ENCODE measurements at regions not wholly inside any gene's neighbourhood (a gene's known extent, or its start where the extent isn't known, plus 50 kb on each side); places are given as distances from the start of the nearest gene placed in this dataset.
"Not testable (repeated sequence)": the region's sequence is repeated elsewhere in the genome, so short reads cannot be mapped to it uniquely, and the experiment has no call there.

DNA sequence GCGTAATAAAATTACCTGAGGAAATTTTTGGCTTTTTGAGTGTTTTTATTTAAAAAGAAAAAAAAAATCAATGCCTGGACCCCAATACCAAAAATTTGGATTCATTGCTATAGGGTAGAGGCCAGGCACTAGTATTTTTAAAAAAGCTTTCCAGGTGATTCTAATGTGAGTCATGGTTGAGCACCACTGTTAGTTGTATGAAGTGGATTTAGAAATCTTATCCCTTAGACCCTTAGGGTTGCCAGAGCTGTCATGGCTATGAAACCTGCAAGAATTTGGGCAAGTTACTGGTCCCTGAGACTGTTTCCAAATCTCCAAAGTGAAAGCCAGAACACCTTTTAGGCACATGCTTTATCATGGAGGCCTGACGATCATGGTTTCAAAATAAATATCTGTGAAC lies 262.5 kb downstream of the AHR start:
- no peak overlapping the region for H3K4me3 ChIP-seq
- ATAC-seq (replicated peaks in 6 of 8) = no peak
- in situ Hi-C loops (cut with MboI; ENCODE audit: low pct_unique_long_range_greater_than_20kb in 2 of 9, low sequenced_read_pairs in 9 of 9, unreplicated experiment in 9 of 9) = no loop called here
- H3K4me1 ChIP-seq (replicated peaks in 1 of 2) = no peaks in the 10 kb centered on the region
- 83 to 100% (median 100%) methylated on average over 1 to 2 of the region's 2 CpGs; no CpG with 5 or more reads in 1 of the 10 experiments for WGBS, 10 experiments
- no peak overlapping the region for H3K27ac ChIP-seq

DNA sequence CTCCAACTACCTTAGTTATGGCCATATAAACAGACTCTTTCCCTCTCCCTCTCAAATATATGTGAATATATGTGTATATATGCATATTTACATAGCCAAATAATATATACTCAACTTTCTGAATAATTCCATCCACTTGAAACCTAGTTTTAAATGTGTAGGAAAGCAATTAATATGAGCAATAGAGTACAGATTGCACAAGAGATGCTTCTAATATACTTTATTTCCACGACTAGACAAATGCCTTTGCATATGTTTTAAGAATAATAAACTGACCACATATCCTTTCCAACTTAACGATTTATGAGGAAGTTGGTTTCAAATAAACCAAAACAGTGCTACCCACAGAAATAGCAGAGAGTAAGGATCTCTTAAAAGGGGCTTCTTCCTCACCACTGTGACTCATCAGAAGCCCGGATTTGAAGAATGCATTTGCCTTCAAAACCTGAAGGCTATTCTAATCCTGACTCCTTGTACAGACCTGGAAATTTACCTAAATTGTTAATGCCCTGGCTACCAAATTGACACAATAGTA lies 266.3 kb downstream of the AHR start:
- Histone ChIP-seq H3K27ac (no peak overlapping the region), H3K4me1 (replicated peaks in 1 of 2) (no peaks in the 10 kb centered on the region), H3K4me3 (no peak overlapping the region)
- in situ Hi-C loops (cut with MboI; ENCODE audit: low pct_unique_long_range_greater_than_20kb in 2 of 9, low sequenced_read_pairs in 9 of 9, unreplicated experiment in 9 of 9) = no loop called here
- peak in 1 of 8 experiments; percentile 86 for ATAC-seq (replicated peaks in 6 of 8)
- 0 to 81% (median 74%) methylated on average over 1 to 3 of the region's 3 CpGs; no CpG with 5 or more reads in 1 of the 10 experiments for WGBS, 10 experiments

DNA sequence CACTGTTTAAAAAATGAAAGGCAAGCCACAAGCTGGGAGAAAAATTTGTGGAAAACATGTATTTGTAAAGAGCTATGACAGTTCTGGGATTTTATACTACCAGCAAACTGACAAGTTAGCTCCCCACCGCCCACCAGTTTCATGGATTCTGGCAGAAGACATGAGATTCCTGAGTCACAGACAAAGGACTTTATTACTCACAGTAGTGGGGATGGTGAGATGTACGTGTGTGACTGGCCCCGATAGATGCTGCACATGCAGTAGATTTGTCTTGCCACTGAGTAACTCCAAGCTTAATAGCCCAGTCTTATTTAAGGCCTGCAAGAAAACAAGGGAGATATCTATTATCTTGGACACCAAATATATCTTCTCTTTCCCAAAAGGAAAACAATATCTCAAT lies 281.7 kb downstream of the AHR start:
- no peak overlapping the region for H3K27ac ChIP-seq
- ATAC-seq (replicated peaks in 6 of 8) = no peak
- WGBS, 10 experiments = 7 to 100% (median 55%) methylated on average over 1 to 3 of the region's 3 CpGs
- no peaks in the 10 kb centered on the region for H3K4me1 ChIP-seq (replicated peaks in 1 of 2)
- no peak overlapping the region for H3K4me3 ChIP-seq
- in situ Hi-C loops (cut with MboI; ENCODE audit: low pct_unique_long_range_greater_than_20kb in 2 of 9, low sequenced_read_pairs in 9 of 9, unreplicated experiment in 9 of 9) = no loop called here

DNA sequence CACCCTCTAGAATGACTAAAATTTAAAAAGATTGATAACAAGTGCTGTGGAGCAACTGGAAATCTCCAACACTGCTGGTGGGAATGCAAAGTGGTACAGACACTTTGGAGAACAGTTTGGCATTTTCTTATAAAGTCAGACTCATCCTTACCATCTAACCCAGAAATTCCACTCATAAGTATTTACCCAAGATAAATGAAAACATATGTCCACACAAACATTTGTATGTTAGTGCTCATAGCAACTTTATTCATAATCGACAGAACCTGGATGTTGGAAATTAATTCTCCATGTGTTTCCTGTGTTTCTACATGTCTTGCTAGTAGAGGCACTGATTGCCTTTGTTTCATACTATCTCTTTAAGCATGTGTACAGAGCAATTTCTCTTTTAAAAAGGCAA lies 282.4 kb downstream of the AHR start:
- in situ Hi-C loops (cut with MboI; ENCODE audit: low pct_unique_long_range_greater_than_20kb in 2 of 9, low sequenced_read_pairs in 9 of 9, unreplicated experiment in 9 of 9) = no loop called here
- ATAC-seq (replicated peaks in 6 of 8) = peak in 2 of 8 experiments; percentile 20 to 53
- Histone ChIP-seq H3K4me1 (replicated peaks in 1 of 2) (no peaks in the 10 kb centered on the region), H3K4me3 (no peak overlapping the region), H3K27ac (no peak overlapping the region)
- 0 to 100% (median 88%) methylated on average over 1 of the region's 1 CpG; no CpG with 5 or more reads in 2 of the 10 experiments for WGBS, 10 experiments

DNA sequence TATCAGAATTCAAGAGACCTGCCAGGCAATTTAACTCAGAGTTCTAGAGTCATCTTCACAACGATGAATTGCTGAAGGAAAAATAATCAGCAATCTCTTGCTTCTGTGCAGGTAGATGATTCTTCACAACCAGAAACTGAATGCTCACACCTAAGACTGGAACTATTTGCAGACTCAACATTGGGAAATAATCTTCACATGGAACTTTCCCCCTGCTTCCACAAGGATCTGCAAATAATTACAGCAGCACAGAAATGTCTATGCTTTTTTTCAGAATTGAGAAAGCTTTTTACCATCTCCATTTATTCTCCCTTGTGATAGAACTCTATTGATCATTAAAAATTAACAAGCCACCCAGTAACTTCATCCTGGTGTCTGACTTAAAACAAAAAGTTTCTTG lies 282.8 kb downstream of the AHR start:
- Histone ChIP-seq H3K4me3 (no peak overlapping the region), H3K27ac (no peak overlapping the region), H3K4me1 (replicated peaks in 1 of 2) (no peaks in the 10 kb centered on the region)
- ATAC-seq (replicated peaks in 6 of 8) = no peak
- in situ Hi-C loops (cut with MboI; ENCODE audit: low pct_unique_long_range_greater_than_20kb in 2 of 9, low sequenced_read_pairs in 9 of 9, unreplicated experiment in 9 of 9) = no loop called here
- 13 to 100% (median 100%) methylated on average over 1 of the region's 1 CpG; no CpG with 5 or more reads in 2 of the 10 experiments for WGBS, 10 experiments

DNA sequence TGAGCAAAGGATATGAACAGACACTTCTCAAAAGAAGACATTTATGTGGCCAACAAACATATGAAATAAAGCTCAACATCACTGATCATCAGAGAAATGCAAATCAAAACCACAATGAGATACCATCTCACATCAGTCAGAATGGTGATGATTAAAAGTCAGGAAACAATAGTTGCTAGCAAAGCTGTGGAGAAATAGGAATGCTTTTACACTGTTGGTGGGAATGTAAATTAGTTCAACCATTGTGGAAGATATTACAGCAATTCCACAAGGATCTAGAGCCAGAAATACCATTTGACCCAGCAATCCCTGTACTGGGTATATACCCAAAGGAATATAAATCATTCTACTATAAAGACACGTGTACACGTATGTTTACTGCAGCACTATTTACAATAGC lies 284.2 kb downstream of the AHR start:
- H3K4me3 ChIP-seq; ATAC-seq (replicated peaks in 6 of 8); H3K4me1 ChIP-seq (replicated peaks in 1 of 2); in situ Hi-C loops (cut with MboI; ENCODE audit: low pct_unique_long_range_greater_than_20kb in 2 of 9, low sequenced_read_pairs in 9 of 9, unreplicated experiment in 9 of 9); H3K27ac ChIP-seq: not testable (repeated sequence)
- WGBS, 10 experiments = 92 to 100% (median 100%) methylated on average over 1 to 2 of the region's 2 CpGs; no CpG with 5 or more reads in 7 of the 10 experiments

DNA sequence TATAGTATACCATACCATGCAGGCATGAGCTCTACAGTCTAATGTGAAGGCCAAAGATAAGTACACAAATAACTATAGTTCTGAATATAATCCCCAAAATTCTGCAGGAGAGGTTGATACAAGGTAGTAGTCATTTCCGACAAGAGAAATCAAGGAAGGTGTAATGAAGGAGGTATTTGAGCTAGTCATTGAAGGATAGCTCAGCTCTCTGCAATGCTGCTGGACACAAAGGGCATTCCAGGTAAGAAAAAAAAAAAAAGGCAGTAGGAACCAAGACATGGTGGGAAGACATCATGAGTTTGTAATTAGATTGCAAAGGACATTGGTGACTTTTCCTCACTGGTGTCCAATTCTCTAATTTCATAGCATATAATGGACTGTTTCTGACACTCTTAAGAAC lies 285.3 kb downstream of the AHR start:
- ATAC-seq (replicated peaks in 6 of 8) = no peak
- in situ Hi-C loops (cut with MboI; ENCODE audit: low pct_unique_long_range_greater_than_20kb in 2 of 9, low sequenced_read_pairs in 9 of 9, unreplicated experiment in 9 of 9) = no loop called here
- no peak overlapping the region for H3K27ac ChIP-seq
- H3K4me3 ChIP-seq = no peak overlapping the region
- 83 to 100% (median 96%) methylated on average over 1 of the region's 1 CpG; no CpG with 5 or more reads in 4 of the 10 experiments for WGBS, 10 experiments
- no peaks in the 10 kb centered on the region for H3K4me1 ChIP-seq (replicated peaks in 1 of 2)

DNA sequence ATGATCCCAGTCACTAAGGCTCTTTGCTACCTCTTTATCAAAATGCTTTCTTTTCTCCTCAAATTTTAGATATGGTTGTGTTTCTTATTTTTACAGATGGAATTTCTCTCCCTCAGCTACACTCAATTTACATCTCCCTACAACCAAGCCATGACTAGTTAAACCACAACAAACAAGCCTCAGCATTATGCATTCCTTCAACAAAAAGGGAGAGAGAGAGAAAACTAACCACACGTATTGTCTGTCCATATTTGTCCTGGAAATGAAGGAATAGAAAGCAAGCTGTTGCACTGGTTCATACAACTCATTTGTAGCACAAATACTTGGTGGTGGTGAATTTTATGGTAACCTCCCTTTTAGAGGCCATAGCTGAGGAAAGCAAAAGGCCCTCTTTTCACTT lies 286.4 kb downstream of the AHR start:
- Histone ChIP-seq H3K4me1 (replicated peaks in 1 of 2) (no peaks in the 10 kb centered on the region), H3K4me3 (no peak overlapping the region), H3K27ac (no peak overlapping the region)
- in situ Hi-C loops (cut with MboI; ENCODE audit: low pct_unique_long_range_greater_than_20kb in 2 of 9, low sequenced_read_pairs in 9 of 9, unreplicated experiment in 9 of 9) = no loop called here
- WGBS, 10 experiments = 0 to 83% (median 50%) methylated on average over 1 of the region's 1 CpG; no CpG with 5 or more reads in 2 of the 10 experiments
- ATAC-seq (replicated peaks in 6 of 8) = peak in 2 of 8 experiments; percentile 86 to 89

DNA sequence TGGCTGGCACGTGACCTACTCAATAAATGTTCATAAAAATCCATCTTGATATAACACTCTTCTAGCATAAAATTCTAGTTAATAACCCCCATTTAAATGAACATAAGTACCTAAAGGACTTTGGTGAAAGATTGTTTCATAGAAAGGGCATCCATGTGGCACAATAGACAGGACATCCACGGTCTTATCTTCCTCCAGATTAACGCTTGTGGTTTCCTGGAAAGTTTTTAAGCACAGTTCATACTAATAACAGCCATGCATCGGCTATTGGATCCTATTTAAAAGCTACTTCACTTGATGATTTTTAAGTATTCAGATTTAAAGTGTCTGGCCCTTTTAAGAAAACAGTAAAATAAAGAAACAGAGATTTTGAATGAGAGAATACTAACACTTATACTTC lies 288.3 kb downstream of the AHR start:
- no peak for ATAC-seq (replicated peaks in 6 of 8)
- WGBS, 10 experiments = 76 to 100% (median 87%) methylated on average over 1 to 4 of the region's 4 CpGs
- H3K27ac ChIP-seq = no peak overlapping the region

DNA sequence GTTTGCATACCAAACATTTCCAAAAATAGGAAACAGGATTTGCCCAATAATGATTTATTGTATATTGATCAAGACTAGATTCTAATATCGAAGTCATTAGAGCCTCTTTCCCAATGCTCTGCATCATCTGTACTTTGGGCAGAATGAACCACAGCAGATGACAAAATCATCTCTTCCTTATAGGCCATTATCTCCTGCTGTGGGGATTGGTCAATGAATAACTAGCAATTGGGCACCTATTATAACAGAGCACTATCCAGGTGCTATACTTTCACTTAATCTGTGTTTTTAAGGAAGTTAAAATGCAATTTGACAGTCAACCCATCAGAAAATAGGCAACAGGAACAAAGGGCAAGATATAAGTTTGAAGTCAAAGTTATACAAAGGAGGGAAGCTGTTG lies 290.3 kb downstream of the AHR start:
- H3K27ac ChIP-seq = no peak overlapping the region
- no peaks in the 10 kb centered on the region for H3K4me1 ChIP-seq (replicated peaks in 1 of 2)
- WGBS, 10 experiments = 87 to 100% (median 100%) methylated on average over 1 of the region's 1 CpG; no CpG with 5 or more reads in 2 of the 10 experiments
- no peak for ATAC-seq (replicated peaks in 6 of 8)
- in situ Hi-C loops (cut with MboI; ENCODE audit: low pct_unique_long_range_greater_than_20kb in 2 of 9, low sequenced_read_pairs in 9 of 9, unreplicated experiment in 9 of 9) = no loop called here
- H3K4me3 ChIP-seq = no peak overlapping the region

More for the DNA sequence above, 288.3 kb downstream of the AHR start:
- H3K4me1 ChIP-seq (replicated peaks in 1 of 2) = no peaks in the 10 kb centered on the region
- no peak overlapping the region for H3K4me3 ChIP-seq
- in situ Hi-C loops (cut with MboI; ENCODE audit: low pct_unique_long_range_greater_than_20kb in 2 of 9, low sequenced_read_pairs in 9 of 9, unreplicated experiment in 9 of 9) = no loop called here

DNA sequence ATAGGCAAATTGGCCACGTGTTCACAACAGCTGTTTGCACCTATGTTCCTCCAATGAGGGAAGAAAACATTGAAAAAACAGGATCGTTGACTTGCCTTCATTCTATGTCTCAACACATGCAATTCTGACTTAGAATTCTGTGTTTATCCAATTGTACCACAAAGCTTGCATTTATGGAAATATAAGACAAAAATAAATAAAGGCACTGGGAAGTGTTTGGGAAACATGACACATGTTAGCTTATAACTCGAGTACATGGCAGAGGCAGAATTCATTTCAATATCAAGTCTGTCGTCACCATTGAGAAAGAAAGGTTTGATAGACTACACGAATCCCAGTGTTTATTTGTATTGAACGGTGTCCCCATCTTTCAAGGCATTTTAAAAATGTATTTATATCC lies 291.2 kb downstream of the AHR start:
- no peak overlapping the region for H3K4me3 ChIP-seq
- H3K4me1 ChIP-seq (replicated peaks in 1 of 2) = no peaks in the 10 kb centered on the region
- WGBS, 10 experiments = 57 to 97% (median 80%) methylated on average over 4 to 6 of the region's 6 CpGs
- in situ Hi-C loops (cut with MboI; ENCODE audit: low pct_unique_long_range_greater_than_20kb in 2 of 9, low sequenced_read_pairs in 9 of 9, unreplicated experiment in 9 of 9) = no loop called here
- H3K27ac ChIP-seq = no peak overlapping the region
- ATAC-seq (replicated peaks in 6 of 8) = no peak

DNA sequence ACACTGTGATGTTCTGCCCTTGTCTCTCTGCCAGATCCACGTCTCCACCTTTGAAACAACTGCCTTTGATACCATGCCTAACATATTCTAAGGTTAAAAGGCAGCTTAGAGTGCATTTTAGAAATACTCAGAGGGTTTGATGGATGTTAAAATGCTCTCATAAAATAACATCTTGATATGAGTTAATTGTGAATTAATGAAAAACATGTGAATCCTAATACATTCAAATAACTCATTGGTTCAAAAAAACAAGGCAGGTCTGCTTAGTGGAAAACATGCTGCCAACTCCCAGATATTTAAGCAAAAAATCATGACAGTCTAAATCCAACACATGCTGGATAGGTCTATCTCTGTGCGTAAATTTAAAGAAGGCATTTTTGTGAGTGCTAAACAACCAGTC lies 291.8 kb downstream of the AHR start:
- in situ Hi-C loops (cut with MboI; ENCODE audit: low pct_unique_long_range_greater_than_20kb in 2 of 9, low sequenced_read_pairs in 9 of 9, unreplicated experiment in 9 of 9) = no loop called here
- Histone ChIP-seq H3K27ac (no peak overlapping the region), H3K4me3 (no peak overlapping the region), H3K4me1 (replicated peaks in 1 of 2) (no peaks in the 10 kb centered on the region)
- 55 to 100% (median 73%) methylated on average over 1 to 2 of the region's 2 CpGs; no CpG with 5 or more reads in 2 of the 10 experiments for WGBS, 10 experiments
- no peak for ATAC-seq (replicated peaks in 6 of 8)

DNA sequence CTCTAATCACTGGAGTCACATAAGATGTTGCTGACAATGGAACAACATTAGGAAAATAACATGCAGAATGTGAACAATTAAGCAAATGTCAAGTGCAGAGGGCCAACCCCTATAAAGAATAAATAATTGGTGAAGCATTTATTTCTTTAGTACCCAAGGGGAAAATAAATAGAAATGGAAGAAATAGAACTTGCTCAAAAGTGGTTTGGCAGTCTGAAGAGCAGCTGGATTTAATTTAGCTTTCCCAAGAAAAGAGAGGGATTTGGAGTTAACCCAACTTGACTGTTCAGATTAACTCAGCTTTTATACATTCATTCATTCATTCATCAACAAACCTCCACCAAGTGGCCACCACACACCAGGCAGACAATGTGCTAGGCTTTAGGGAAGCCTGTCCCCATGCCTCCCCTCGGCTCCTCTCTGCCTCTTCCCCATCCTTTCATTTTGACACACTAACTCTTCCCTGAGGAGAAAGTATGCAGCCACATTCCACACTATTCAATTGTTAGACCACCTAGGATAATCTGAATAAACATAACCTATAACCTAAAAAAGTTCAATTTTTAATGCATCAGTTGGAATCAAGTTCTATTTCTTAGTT lies 295.5 kb downstream of the AHR start:
- ATAC-seq (replicated peaks in 6 of 8) = no peak
- in situ Hi-C loops (cut with MboI; ENCODE audit: low pct_unique_long_range_greater_than_20kb in 2 of 9, low sequenced_read_pairs in 9 of 9, unreplicated experiment in 9 of 9) = no loop called here
- H3K4me1 ChIP-seq (replicated peaks in 1 of 2) = no peaks in the 10 kb centered on the region
- no peak overlapping the region for H3K4me3 ChIP-seq
- WGBS, 10 experiments = 38 to 80% (median 63%) methylated on average over 1 of the region's 1 CpG; no CpG with 5 or more reads in 3 of the 10 experiments
- H3K27ac ChIP-seq = no peak overlapping the region

DNA sequence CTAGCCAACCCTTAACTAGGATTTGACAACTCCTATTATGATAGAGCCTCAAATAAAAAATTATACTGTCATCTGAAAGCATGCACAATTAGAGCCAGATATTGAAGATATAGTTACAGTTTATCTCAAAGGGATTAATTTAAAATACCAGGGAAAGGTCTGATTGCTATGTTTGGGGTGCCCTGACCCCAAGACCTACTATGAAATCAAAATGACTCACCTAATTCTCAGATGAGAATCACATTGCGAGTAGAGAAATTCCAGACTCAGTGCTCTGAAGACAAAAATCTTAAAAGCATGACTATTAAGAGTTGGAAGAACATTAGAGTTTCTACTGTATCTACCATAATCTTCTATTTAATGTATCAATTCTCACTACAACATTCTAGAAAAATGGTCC lies 297.1 kb downstream of the AHR start:
- H3K27ac ChIP-seq = no peak overlapping the region
- in situ Hi-C loops (cut with MboI; ENCODE audit: low pct_unique_long_range_greater_than_20kb in 2 of 9, low sequenced_read_pairs in 9 of 9, unreplicated experiment in 9 of 9) = no loop called here
- H3K4me1 ChIP-seq (replicated peaks in 1 of 2) = no peaks in the 10 kb centered on the region
- ATAC-seq (replicated peaks in 6 of 8) = no peak
- WGBS, 10 experiments = 63 to 100% (median 89%) methylated on average over 1 of the region's 1 CpG; no CpG with 5 or more reads in 3 of the 10 experiments
- H3K4me3 ChIP-seq = no peak overlapping the region
